ENCODE measurements at regions not wholly inside any gene's neighbourhood (a gene's known extent, or its start where the extent isn't known, plus 50 kb on each side); places are given as distances from the start of the nearest gene placed in this dataset.

- no peak for DNase-seq
These were observed 436.4 kb downstream of the C3orf38 start for GRCh38 chr3:88586121-88586640.

GRCh38 chr3:88589138-88589537, 439.4 kb downstream of the C3orf38 start:
- no peak for DNase-seq

GRCh38 chr3:88595026-88595425, 445.3 kb downstream of the C3orf38 start:
- DNase-seq: no peak

GRCh38 chr3:88596451-88596850, 446.7 kb downstream of the C3orf38 start:
- DNase-seq: no peak

- DNase-seq: no peak
These were observed 461.1 kb downstream of the C3orf38 start for GRCh38 chr3:88610820-88611219.

- DNase-seq: no peak
These were observed 462.1 kb downstream of the C3orf38 start for GRCh38 chr3:88611826-88612326.

- DNase-seq: no peak
These were observed 466.7 kb downstream of the C3orf38 start for GRCh38 chr3:88616413-88616812.

- no peak for DNase-seq
These were observed 467.5 kb downstream of the C3orf38 start for GRCh38 chr3:88617283-88617682.

- no peak for DNase-seq
These were observed 468.4 kb downstream of the C3orf38 start for GRCh38 chr3:88618021-88618645.

GRCh38 chr3:88621586-88621985, 471.8 kb downstream of the C3orf38 start:
- no peak for DNase-seq

GRCh38 chr3:88623709-88624108, 473.9 kb downstream of the C3orf38 start:
- no peak for DNase-seq

- DNase-seq: peak; percentile 6
These were observed 476.8 kb downstream of the C3orf38 start for GRCh38 chr3:88626456-88627120.

- DNase-seq: no peak
These were observed 478.5 kb upstream of the EPHA3 start for GRCh38 chr3:88628901-88629300.

- DNase-seq: no peak
These were observed 475.2 kb upstream of the EPHA3 start for GRCh38 chr3:88632226-88632625.

GRCh38 chr3:88640581-88640980, 466.8 kb upstream of the EPHA3 start:
- DNase-seq: no peak

GRCh38 chr3:88641033-88641604, 466.3 kb upstream of the EPHA3 start:
- DNase-seq: no peak

- no peak for DNase-seq
These were observed 450.0 kb upstream of the EPHA3 start for GRCh38 chr3:88657459-88657858.

- no peak for DNase-seq
These were observed 446.0 kb upstream of the EPHA3 start for GRCh38 chr3:88661433-88661824.

- no peak for DNase-seq
These were observed 439.2 kb upstream of the EPHA3 start for GRCh38 chr3:88668180-88668579.

GRCh38 chr3:88671573-88671972, 435.8 kb upstream of the EPHA3 start:
- DNase-seq: no peak

GRCh38 chr3:88677298-88677697, 430.1 kb upstream of the EPHA3 start:
- no peak for DNase-seq

- no peak for DNase-seq
These were observed 428.7 kb upstream of the EPHA3 start for GRCh38 chr3:88678747-88679146.

- DNase-seq: no peak
These were observed 417.1 kb upstream of the EPHA3 start for GRCh38 chr3:88690287-88690686.

GRCh38 chr3:88691081-88691480, 416.3 kb upstream of the EPHA3 start:
- no peak for DNase-seq
